Nephron progenitor cell (in vitro differentiated cells): ENCODE measurements at regions not wholly inside any gene's neighbourhood (a gene's known extent, or its start where the extent isn't known, plus 50 kb on each side); places are given as distances from the start of the nearest gene placed in this dataset.
A peak's percentile ranks its signal among the peaks of the same experiment; 100 is the strongest.
"Not testable (repeated sequence)": the region's sequence is repeated elsewhere in the genome, so short reads cannot be mapped to it uniquely, and the experiment has no call there.

Experiments
- DNase-seq: peaks from one replicate; pipeline ENCODE4 v3.0.0; 2021
- H3K27ac Mint-ChIP-seq: 2 replicates; pipeline ENCODE4 v1.8.0; 2021; ENCODE audit warnings: mild to moderate bottlenecking, moderate library complexity, mixed read lengths
- H3K27me3 Mint-ChIP-seq: 2 replicates; pipeline ENCODE4 v1.8.0; 2021; ENCODE audit warnings: mild to moderate bottlenecking, low read depth, mixed read lengths; ENCODE audit not compliant: poor library complexity
- H3K36me3 Mint-ChIP-seq: 2 replicates; pipeline ENCODE4 v1.8.0; 2021; ENCODE audit warnings: low read depth, mixed read lengths
- H3K4me1 Mint-ChIP-seq: 2 replicates; pipeline ENCODE4 v1.8.0; 2021; ENCODE audit warnings: mixed read lengths
- H3K4me3 Mint-ChIP-seq: 2 replicates; pipeline ENCODE4 v1.8.0; 2021; ENCODE audit warnings: mild to moderate bottlenecking, moderate library complexity, mixed read lengths
- H3K9me3 Mint-ChIP-seq: 2 replicates; pipeline ENCODE4 v1.8.0; 2021; ENCODE audit warnings: mild to moderate bottlenecking, moderate library complexity, mixed read lengths
- CTCF ChIP-seq: fragments of 200-600 bp; sonication (generic); IDR thresholded peaks from 2 replicates; pipeline ENCODE4 v1.5.0; 2021; ENCODE audit warnings: antibody characterized with exemption

GRCh38 chr12:102329883-102330282, 132.2 kb upstream of the PMCH start:
- DNase-seq, result no peak
- Mint-ChIP-seq H3K27me3 (peaks cover 4% of the 10 kb centered on the region), H3K27ac (no peak overlapping the region), H3K4me3 (no peak overlapping the region), H3K4me1 (peaks cover 20% of the 10 kb centered on the region), H3K36me3 (no peaks in the 10 kb centered on the region), H3K9me3 (peaks cover 7% of the 10 kb centered on the region)
- TF ChIP-seq CTCF, result no peak

- H3K27ac Mint-ChIP-seq, result no peak overlapping the region
- H3K27me3 Mint-ChIP-seq, result peaks cover 4% of the 10 kb centered on the region
- H3K36me3 Mint-ChIP-seq, result no peaks in the 10 kb centered on the region
- H3K9me3 Mint-ChIP-seq, result peaks cover 3% of the 10 kb centered on the region
- peak overlapping the region; percentile 1 for H3K4me3 Mint-ChIP-seq
- TF ChIP-seq CTCF, result no peak
- DNase-seq, result no peak
- peaks cover 20% of the 10 kb centered on the region for H3K4me1 Mint-ChIP-seq
These were observed 129.3 kb upstream of the PMCH start for GRCh38 chr12:102326982-102327381.

DNA sequence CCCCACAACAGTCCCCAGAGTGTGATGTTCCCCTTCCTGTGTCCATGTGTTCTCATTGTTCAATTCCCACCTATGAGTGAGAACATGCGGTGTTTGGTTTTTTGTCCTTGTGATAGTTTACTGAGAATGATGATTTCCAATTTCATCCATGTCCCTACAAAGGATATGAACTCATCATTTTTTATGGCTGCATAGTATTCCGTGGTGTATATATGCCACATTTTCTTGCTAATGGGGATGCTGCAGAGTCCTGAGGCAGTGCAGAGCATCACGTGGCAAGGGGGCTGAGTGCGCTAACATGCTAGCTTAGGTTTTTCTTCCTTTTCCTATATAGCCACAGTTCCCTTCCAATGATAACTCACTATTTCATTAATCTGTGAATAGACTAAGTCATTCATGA, 127.5 kb upstream of the PMCH start:
- H3K4me3 Mint-ChIP-seq, H3K27ac Mint-ChIP-seq, H3K36me3 Mint-ChIP-seq, H3K27me3 Mint-ChIP-seq, DNase-seq: not testable (repeated sequence)
- peaks cover 20% of the 10 kb centered on the region for H3K4me1 Mint-ChIP-seq
- H3K9me3 Mint-ChIP-seq, result peaks cover 10% of the 10 kb centered on the region

GRCh38 chr12:102323799-102324198, 126.2 kb upstream of the PMCH start:
- DNase-seq, result no peak
- no peaks in the 10 kb centered on the region for H3K27me3 Mint-ChIP-seq
- H3K4me3 Mint-ChIP-seq, result no peak overlapping the region
- TF ChIP-seq CTCF, result no peak
- H3K27ac Mint-ChIP-seq, result no peak overlapping the region
- H3K36me3 Mint-ChIP-seq, result no peaks in the 10 kb centered on the region
- H3K9me3 Mint-ChIP-seq, result peaks cover 10% of the 10 kb centered on the region
- H3K4me1 Mint-ChIP-seq, result peaks cover 20% of the 10 kb centered on the region

DNA sequence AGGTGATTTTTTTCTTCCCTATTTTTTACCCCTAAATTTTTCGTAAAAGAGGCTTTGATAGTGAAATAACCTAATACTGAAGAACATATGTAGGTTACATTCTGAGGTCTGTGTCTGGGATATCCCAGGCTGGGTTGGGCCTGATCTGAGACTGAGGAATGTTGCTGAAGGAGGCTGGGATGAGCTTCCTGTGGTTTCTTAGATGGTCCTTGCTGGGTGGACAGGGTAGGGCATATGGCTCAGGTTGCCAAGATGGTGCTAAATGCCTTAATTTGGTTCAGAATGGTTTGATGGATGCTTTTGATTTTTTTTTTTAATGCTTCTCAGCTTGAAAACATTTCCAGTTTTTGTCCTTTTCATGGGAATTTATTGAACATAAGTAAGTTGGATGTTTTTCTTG, 124.6 kb upstream of the PMCH start:
- Mint-ChIP-seq H3K27me3 (no peaks in the 10 kb centered on the region), H3K4me3 (no peak overlapping the region), H3K27ac (no peak overlapping the region), H3K36me3 (no peaks in the 10 kb centered on the region), H3K9me3 (peaks cover 7% of the 10 kb centered on the region), H3K4me1 (peaks cover 23% of the 10 kb centered on the region)
- no peak for DNase-seq
- no peak for TF ChIP-seq CTCF

DNA sequence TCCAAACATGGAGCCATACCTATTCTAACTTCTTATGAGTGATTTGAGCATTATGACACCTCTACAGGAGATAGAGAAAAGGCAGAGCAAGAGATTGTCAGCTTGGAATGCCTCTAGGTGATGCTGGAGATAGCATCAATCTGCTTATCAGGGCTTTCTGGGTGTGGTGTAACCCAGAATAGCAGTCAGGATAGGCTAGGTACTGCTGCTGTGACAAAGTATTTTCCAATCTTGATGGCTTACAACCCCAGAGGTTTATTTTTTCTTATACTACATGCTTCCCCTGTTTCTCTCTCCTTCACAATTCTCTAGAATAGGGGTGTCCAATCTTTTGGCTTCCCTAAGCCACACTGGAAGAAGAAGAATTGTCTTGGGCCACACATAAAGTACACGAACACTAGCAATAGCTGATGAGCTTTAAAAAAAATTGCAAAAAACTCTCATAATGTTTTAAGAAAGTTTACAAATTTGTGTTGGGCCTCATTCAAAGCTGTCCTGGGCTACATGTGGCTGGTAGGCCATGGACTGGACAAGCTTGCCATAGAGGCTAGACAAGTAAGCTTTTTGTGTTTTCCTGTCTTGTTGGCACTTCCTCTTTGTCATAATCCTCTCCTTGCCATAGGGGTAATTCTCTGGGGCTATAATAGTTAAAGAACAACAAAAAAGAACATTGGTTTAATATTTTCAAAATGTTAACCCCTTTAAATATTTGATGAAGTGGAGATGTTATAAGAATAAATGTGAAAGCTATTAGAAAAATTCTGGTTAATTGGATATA, 123.9 kb upstream of the PMCH start:
- peaks cover 8% of the 10 kb centered on the region for H3K9me3 Mint-ChIP-seq
- TF ChIP-seq CTCF, result no peak
- no peak for DNase-seq
- H3K4me1 Mint-ChIP-seq, result peaks cover 15% of the 10 kb centered on the region
- H3K27ac Mint-ChIP-seq, result no peak overlapping the region
- H3K4me3 Mint-ChIP-seq, result no peak overlapping the region
- no peaks in the 10 kb centered on the region for H3K27me3 Mint-ChIP-seq
- no peaks in the 10 kb centered on the region for H3K36me3 Mint-ChIP-seq
